ENCODE measurements at regions not wholly inside any gene's neighbourhood (a gene's known extent, or its start where the extent isn't known, plus 50 kb on each side); places are given as distances from the start of the nearest gene placed in this dataset.

DNA sequence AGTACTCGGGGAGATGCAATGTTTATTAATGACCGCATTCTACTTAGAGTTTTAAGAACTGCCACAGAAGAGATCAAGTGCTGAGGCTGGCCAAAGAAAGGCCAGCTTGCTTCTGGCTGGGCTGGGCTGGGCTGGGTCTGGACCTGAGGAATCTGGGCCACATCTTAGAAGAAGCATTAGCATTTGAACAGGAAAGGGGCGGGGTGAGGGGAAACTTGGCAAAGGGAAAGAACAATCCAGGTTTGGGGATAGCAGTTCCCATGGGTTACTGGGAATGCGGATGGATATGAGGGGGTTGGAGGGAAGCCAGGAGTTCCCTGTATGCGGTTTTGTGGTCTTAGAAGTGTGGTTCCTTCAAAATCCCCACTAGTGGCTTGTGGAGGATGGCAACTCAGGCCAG, 83.3 kb downstream of the CLDN34 start:
- H3K79me2 ChIP-seq (ENCODE audit: low read depth): peaks cover 22% of the 10 kb centered on the region
- no peak overlapping the region for H3K27ac Mint-ChIP-seq
- H3K27ac ChIP-seq: no peak overlapping the region
- H3K36me3 Mint-ChIP-seq: peaks cover 13% of the 10 kb centered on the region
- no peak for DNase-seq (ENCODE audit: low spot score)
- no peak overlapping the region for H3K9ac ChIP-seq
- H3F3A ChIP-seq (ENCODE audit: low read depth): no peaks in the 10 kb centered on the region
- no peak overlapping the region for H2AFZ ChIP-seq (replicated peaks)
- no peak overlapping the region for H3K4me3 ChIP-seq
- H3K4me2 ChIP-seq: no peak overlapping the region
- peaks cover 10% of the 10 kb centered on the region for H3K4me1 Mint-ChIP-seq
- peaks cover 38% of the 10 kb centered on the region for H3K9me3 Mint-ChIP-seq
- no peaks in the 10 kb centered on the region for H3K27me3 Mint-ChIP-seq (ENCODE audit: insufficient read depth, low read depth)
- no peak overlapping the region for H3K4me3 Mint-ChIP-seq
- TF ChIP-seq EZH2phosphoT487 (IDR thresholded peaks at IDR 0.05): no peak
- no peak for TF ChIP-seq EZH2 (IDR thresholded peaks at IDR 0.05)
- TF ChIP-seq, protein P1, sequence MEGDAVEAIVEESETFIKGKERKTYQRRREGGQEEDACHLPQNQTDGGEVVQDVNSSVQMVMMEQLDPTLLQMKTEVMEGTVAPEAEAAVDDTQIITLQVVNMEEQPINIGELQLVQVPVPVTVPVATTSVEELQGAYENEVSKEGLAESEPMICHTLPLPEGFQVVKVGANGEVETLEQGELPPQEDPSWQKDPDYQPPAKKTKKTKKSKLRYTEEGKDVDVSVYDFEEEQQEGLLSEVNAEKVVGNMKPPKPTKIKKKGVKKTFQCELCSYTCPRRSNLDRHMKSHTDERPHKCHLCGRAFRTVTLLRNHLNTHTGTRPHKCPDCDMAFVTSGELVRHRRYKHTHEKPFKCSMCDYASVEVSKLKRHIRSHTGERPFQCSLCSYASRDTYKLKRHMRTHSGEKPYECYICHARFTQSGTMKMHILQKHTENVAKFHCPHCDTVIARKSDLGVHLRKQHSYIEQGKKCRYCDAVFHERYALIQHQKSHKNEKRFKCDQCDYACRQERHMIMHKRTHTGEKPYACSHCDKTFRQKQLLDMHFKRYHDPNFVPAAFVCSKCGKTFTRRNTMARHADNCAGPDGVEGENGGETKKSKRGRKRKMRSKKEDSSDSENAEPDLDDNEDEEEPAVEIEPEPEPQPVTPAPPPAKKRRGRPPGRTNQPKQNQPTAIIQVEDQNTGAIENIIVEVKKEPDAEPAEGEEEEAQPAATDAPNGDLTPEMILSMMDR (IDR thresholded peaks at IDR 0.05): no peak
- no peaks in the 10 kb centered on the region for H3K9me3 ChIP-seq (ENCODE audit: low read depth)
- peaks cover 18% of the 10 kb centered on the region for H4K20me1 ChIP-seq (ENCODE audit: low read depth)
- H3K36me3 ChIP-seq: no peaks in the 10 kb centered on the region
- H3K27me3 ChIP-seq: no peaks in the 10 kb centered on the region
- H3K4me1 ChIP-seq: peaks cover 16% of the 10 kb centered on the region

DNA sequence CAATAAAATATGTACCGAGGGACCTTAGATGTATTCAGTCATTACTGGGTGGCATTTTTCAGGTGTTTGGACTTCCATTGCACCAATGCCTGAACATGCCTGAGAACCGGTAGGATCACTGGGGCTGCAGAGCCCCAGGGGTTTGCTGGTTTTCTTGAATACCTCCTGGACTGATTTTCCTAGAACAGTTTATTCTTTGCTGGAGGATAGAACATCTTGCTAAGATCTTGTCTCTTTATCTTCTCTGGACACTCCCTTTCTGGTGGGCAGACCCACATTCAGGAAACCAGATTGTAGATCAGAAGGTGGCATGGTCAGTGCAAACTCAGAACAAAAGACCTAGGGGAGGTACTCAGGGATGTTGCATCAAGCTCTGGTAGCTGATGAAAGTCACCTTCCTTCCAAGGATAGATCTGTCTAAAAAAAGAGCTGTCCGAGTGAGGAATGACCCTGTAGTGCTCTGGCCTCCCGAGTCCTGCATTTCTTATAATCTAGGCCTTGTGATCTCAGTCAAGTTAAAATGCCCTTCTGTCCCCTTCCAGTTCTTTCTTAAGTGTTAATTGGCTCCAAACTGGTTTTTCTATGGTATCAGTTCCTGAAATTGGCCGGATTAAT, 84.8 kb downstream of the CLDN34 start:
- H3K27ac Mint-ChIP-seq: no peak overlapping the region

DNA sequence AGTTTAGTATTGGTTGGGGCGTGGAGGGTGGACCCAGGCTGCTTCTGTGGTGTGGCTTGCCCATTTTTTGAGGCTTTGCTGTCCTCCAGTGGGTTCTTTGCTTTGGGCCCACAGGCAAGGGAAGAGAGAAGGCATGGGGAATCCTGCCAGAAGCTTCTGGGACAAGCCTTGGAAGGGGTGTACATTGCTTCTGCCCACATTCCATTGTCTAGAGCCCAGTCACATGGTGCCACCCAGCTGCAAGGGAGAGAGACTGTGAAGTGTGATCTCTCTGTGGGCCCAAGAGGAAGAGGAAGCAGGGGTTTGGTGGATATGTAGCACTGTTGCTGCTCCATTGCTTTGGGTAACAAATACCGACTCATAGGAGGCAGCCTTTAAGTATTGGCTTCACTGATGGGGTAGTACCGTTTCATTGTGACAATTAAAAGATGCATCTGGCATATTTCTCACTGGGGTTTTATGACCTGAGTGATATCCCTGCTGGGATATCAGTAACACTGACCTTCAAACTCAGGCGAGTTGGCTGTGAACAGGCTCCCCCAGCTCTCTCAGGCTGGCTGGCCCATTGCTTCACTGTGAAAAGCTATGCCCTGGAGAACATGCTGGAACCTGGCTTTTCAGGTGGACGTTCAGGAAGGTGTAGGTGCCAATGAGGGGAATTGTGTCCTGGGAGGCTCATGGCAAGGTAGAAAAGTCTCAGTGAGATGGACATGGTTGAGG, 85.9 kb downstream of the CLDN34 start:
- no peak for DNase-seq (ENCODE audit: low spot score)
- no peak overlapping the region for H2AFZ ChIP-seq (replicated peaks)
- H3K27me3 ChIP-seq: no peaks in the 10 kb centered on the region
- H3K27me3 Mint-ChIP-seq (ENCODE audit: insufficient read depth, low read depth): no peaks in the 10 kb centered on the region
- H3K4me1 Mint-ChIP-seq: peaks cover 3% of the 10 kb centered on the region
- H3F3A ChIP-seq (ENCODE audit: low read depth): no peaks in the 10 kb centered on the region
- H4K20me1 ChIP-seq (ENCODE audit: low read depth): peaks cover 9% of the 10 kb centered on the region
- H3K27ac ChIP-seq: no peak overlapping the region
- no peak overlapping the region for H3K4me3 ChIP-seq
- no peak overlapping the region for H3K4me2 ChIP-seq
- TF ChIP-seq, protein P1 (IDR thresholded peaks at IDR 0.05): no peak
- TF ChIP-seq EZH2 (IDR thresholded peaks at IDR 0.05): no peak
- TF ChIP-seq EZH2phosphoT487 (IDR thresholded peaks at IDR 0.05): no peak
- no peak overlapping the region for H3K9ac ChIP-seq
- no peak overlapping the region for H3K27ac Mint-ChIP-seq
- H3K79me2 ChIP-seq (ENCODE audit: low read depth): peaks cover 22% of the 10 kb centered on the region
- peaks cover 12% of the 10 kb centered on the region for H3K4me1 ChIP-seq
- no peaks in the 10 kb centered on the region for H3K9me3 ChIP-seq (ENCODE audit: low read depth)
- no peak overlapping the region for H3K4me3 Mint-ChIP-seq
- H3K9me3 Mint-ChIP-seq: peaks cover 44% of the 10 kb centered on the region
- H3K36me3 ChIP-seq: no peaks in the 10 kb centered on the region
- peaks cover 21% of the 10 kb centered on the region for H3K36me3 Mint-ChIP-seq

More for the DNA sequence above, 84.8 kb downstream of the CLDN34 start:
- Histone ChIP-seq H3K4me1 (peaks cover 16% of the 10 kb centered on the region), H3K79me2 (ENCODE audit: low read depth) (peaks cover 22% of the 10 kb centered on the region), H3K9me3 (ENCODE audit: low read depth) (no peaks in the 10 kb centered on the region), H3K36me3 (no peaks in the 10 kb centered on the region), H4K20me1 (ENCODE audit: low read depth) (peaks cover 18% of the 10 kb centered on the region), H3K4me3 (no peak overlapping the region), H3K27me3 (no peaks in the 10 kb centered on the region), H3F3A (ENCODE audit: low read depth) (no peaks in the 10 kb centered on the region), H3K9ac (no peak overlapping the region), H3K4me2 (no peak overlapping the region), H3K27ac (no peak overlapping the region), H2AFZ (replicated peaks) (no peak overlapping the region)
- H3K9me3 Mint-ChIP-seq: peaks cover 44% of the 10 kb centered on the region
- no peak for DNase-seq (ENCODE audit: low spot score)
- H3K4me3 Mint-ChIP-seq: no peak overlapping the region
- H3K27me3 Mint-ChIP-seq (ENCODE audit: insufficient read depth, low read depth): no peaks in the 10 kb centered on the region
- H3K4me1 Mint-ChIP-seq: peaks cover 10% of the 10 kb centered on the region
- no peak for TF ChIP-seq EZH2phosphoT487 (IDR thresholded peaks at IDR 0.05)
- TF ChIP-seq EZH2 (IDR thresholded peaks at IDR 0.05): no peak
- TF ChIP-seq, protein P1 (IDR thresholded peaks at IDR 0.05): no peak
- H3K36me3 Mint-ChIP-seq: peaks cover 21% of the 10 kb centered on the region
